Neutrophil (primary cell): ENCODE measurements at regions not wholly inside any gene's neighbourhood (a gene's known extent, or its start where the extent isn't known, plus 50 kb on each side); places are given as distances from the start of the nearest gene placed in this dataset.

Experiments used
- H3K27ac ChIP-seq: fragments of 200-600 bp; sonication (generic); 2 replicates; pipeline ENCODE4 v1.5.1; 2016; ENCODE audit warnings: mild to moderate bottlenecking, moderate library complexity
- H3K27me3 ChIP-seq: fragments of 200-600 bp; sonication (generic); 2 replicates; pipeline ENCODE4 v1.6.0; 2016; ENCODE audit warnings: mild to moderate bottlenecking
- H3K36me3 ChIP-seq: fragments of 200-600 bp; sonication (generic); 2 replicates; pipeline ENCODE4 v1.5.1; 2017
- H3K4me1 ChIP-seq, 2 experiments: fragments of 200-600 bp in 1 of 2; sonication (generic) in 1 of 2; 1 replicate in 1 of 2; 2 replicates in 1 of 2; pipeline versions ENCODE4 v1.5.1 to v1.6.1; 2013 to 2016; ENCODE audit warnings: low read depth in 1 of 2, low read length in 1 of 2, mild to moderate bottlenecking in 1 of 2, moderate library complexity in 1 of 2; ENCODE audit not compliant: control insufficient read depth in 1 of 2, insufficient read depth in 1 of 2
- H3K4me3 ChIP-seq, 2 experiments: fragments of 200-600 bp in 1 of 2; sonication (generic) in 1 of 2; 1 replicate in 1 of 2; 2 replicates in 1 of 2; pipeline ENCODE4 v1.5.1; 2013 to 2016; ENCODE audit warnings: low read depth in 1 of 2, low read length in 1 of 2, mild to moderate bottlenecking in 1 of 2, moderate library complexity in 1 of 2
- H3K9me3 ChIP-seq: fragments of 200-600 bp; sonication (generic); 2 replicates; pipeline ENCODE4 v1.5.1; 2016
- TF ChIP-seq, protein P1 (sequence below): fragments of 200-600 bp; sonication (generic); IDR thresholded peaks from 2 replicates; pipeline ENCODE4 v1.5.1; 2016; ENCODE audit warnings: antibody characterized with exemption

DNA sequence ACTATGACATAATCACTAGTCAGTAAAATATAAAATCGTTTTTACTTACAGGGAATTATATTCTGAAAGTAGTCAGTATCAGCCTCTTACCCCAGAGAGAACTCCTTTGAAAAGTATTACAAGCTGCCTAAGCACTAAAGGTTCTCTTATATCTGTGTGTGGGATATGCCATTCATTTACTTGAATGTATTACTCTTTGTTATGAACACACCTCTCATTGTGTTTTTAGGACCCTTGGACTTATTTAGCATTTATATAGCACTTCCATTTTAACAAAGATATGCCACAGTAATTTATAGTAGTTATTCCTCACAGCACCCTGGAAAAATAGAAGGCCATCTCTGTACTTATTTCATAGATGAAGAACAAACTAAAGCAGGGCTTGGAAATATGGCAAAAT is 1178.0 kb downstream of the OLFM4 start:
- no peaks in the 10 kb centered on the region for H3K36me3 ChIP-seq
- TF ChIP-seq, protein P1, sequence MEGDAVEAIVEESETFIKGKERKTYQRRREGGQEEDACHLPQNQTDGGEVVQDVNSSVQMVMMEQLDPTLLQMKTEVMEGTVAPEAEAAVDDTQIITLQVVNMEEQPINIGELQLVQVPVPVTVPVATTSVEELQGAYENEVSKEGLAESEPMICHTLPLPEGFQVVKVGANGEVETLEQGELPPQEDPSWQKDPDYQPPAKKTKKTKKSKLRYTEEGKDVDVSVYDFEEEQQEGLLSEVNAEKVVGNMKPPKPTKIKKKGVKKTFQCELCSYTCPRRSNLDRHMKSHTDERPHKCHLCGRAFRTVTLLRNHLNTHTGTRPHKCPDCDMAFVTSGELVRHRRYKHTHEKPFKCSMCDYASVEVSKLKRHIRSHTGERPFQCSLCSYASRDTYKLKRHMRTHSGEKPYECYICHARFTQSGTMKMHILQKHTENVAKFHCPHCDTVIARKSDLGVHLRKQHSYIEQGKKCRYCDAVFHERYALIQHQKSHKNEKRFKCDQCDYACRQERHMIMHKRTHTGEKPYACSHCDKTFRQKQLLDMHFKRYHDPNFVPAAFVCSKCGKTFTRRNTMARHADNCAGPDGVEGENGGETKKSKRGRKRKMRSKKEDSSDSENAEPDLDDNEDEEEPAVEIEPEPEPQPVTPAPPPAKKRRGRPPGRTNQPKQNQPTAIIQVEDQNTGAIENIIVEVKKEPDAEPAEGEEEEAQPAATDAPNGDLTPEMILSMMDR, result no peak
- H3K27me3 ChIP-seq, result no peaks in the 10 kb centered on the region

DNA sequence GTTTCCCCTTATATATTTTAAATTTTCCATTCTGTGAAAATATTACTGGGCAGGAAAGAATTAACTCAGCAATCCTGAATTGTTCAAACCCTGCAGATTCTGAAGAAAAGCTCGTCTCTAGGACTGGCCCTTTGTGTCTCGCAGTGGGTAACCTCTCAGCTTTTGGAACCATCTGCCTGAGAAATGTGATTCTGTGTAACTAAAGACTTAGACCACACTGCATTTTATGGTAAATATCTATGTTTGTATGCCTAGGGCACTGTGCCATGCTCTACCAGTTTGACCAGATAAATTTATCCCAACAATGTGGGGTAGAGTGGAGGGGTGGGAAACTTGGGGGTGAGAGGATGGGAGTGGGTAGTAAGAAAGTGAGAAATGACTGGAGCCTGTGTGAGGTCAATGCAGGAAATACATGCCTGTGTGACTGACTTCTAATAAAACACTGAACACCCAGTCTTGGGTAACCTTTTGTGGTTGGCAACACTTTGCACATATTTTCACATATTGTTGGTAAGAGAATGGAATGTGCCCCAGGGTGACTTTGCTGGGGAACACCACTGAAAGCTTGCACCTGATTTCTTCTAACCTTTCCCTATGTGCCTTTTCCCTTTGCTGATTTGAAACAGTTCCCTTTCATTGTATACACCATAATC is 1181.9 kb downstream of the OLFM4 start:
- no peak overlapping the region for H3K4me3 ChIP-seq
- H3K4me1 ChIP-seq, result no peaks in the 10 kb centered on the region
- no peaks in the 10 kb centered on the region for H3K27me3 ChIP-seq
- H3K36me3 ChIP-seq, result no peaks in the 10 kb centered on the region
- no peaks in the 10 kb centered on the region for H3K9me3 ChIP-seq
- no peak overlapping the region for H3K27ac ChIP-seq
- TF ChIP-seq, protein P1, result no peak

More for the DNA sequence above, 1178.0 kb downstream of the OLFM4 start:
- Histone ChIP-seq H3K4me1 (no peaks in the 10 kb centered on the region), H3K9me3 (no peaks in the 10 kb centered on the region), H3K4me3 (no peak overlapping the region), H3K27ac (no peak overlapping the region)

- Histone ChIP-seq H3K4me1 (no peaks in the 10 kb centered on the region), H3K4me3 (no peak overlapping the region), H3K27ac (no peak overlapping the region), H3K36me3 (no peaks in the 10 kb centered on the region), H3K27me3 (no peaks in the 10 kb centered on the region), H3K9me3 (no peaks in the 10 kb centered on the region)
- TF ChIP-seq, protein P1, result no peak
These were observed 1187.6 kb downstream of the OLFM4 start for GRCh38 chr13:54216221-54216620.

DNA sequence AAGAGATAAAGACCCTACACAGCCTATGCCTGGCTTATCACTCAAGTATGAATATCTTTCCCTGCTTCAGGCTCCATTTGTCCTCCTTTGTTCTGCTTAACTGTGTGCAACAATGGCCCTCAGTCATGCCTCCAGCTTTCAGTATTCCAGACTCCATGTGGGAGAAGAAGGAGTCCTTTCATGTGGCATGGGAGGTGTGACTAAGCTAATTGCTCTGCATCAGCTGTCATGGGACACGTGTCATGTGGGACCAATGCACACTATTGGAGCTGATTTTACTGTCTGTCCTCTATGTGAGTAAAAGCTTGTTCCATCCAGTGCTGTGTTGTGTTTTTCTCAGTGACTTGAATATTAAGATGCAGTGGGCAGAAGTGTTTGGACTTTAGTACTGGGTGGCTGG is 1198.3 kb downstream of the OLFM4 start:
- Histone ChIP-seq H3K9me3 (no peaks in the 10 kb centered on the region), H3K4me1 (no peaks in the 10 kb centered on the region), H3K27ac (no peak overlapping the region), H3K4me3 (no peak overlapping the region), H3K36me3 (no peaks in the 10 kb centered on the region), H3K27me3 (no peaks in the 10 kb centered on the region)
- TF ChIP-seq, protein P1, result no peak

GRCh38 chr13:54232700-54233099 is 1204.1 kb downstream of the OLFM4 start:
- no peaks in the 10 kb centered on the region for H3K4me1 ChIP-seq
- TF ChIP-seq, protein P1, result no peak
- no peak overlapping the region for H3K27ac ChIP-seq
- no peaks in the 10 kb centered on the region for H3K36me3 ChIP-seq
- H3K4me3 ChIP-seq, result no peak overlapping the region
- no peaks in the 10 kb centered on the region for H3K9me3 ChIP-seq
- H3K27me3 ChIP-seq, result no peaks in the 10 kb centered on the region
